ENCODE measurements at regions not wholly inside any gene's neighbourhood (a gene's known extent, or its start where the extent isn't known, plus 50 kb on each side); places are given as distances from the start of the nearest gene placed in this dataset.

GRCh38 chr2:220753486-220753885 lies 818.6 kb downstream of the EPHA4 start:
- TF ChIP-seq CTCF (conservative IDR thresholded peaks at IDR 0.05) = no peak
- H4K20me1 ChIP-seq (ENCODE audit: control insufficient read depth, insufficient read depth, insufficient read length) = no peaks in the 10 kb centered on the region
- no CpG with 5 or more reads among the region's 3 CpGs for WGBS (ENCODE audit: extremely low coverage, insufficient read length, low lambda C conversion rate)

More at GRCh38 chr2:220753486-220753885, 818.6 kb downstream of the EPHA4 start:
- Histone ChIP-seq H4K8ac (replicated peaks; ENCODE audit: insufficient read length, low read depth, low read length) (no peak overlapping the region), H2BK20ac (ENCODE audit: low read depth, low read length, poor library complexity, severe bottlenecking) (no peak overlapping the region), H3K56ac (ENCODE audit: insufficient read length, low read depth, low read length) (no peak overlapping the region), H2AFZ (ENCODE audit: low read length) (no peak overlapping the region), H3K14ac (ENCODE audit: insufficient read depth, low read length) (no peak overlapping the region), H3K27ac (ENCODE audit: insufficient read length, low read depth, low read length) (no peak overlapping the region), H3K79me2 (ENCODE audit: insufficient read depth, low read length) (no peaks in the 10 kb centered on the region), H2AK5ac (ENCODE audit: insufficient read length, low read length) (no peak overlapping the region), H3K9ac (ENCODE audit: extremely low read depth, insufficient read length, low read length) (no peak overlapping the region), H3K79me1 (ENCODE audit: insufficient read depth, low read depth, low read length, poor library complexity, severe bottlenecking) (no peaks in the 10 kb centered on the region), H3K4me1 (ENCODE audit: insufficient read depth, low read length) (no peaks in the 10 kb centered on the region; the same call in 1 of the 2 replicates), H2BK12ac (ENCODE audit: insufficient read length, low read depth, low read length) (no peak overlapping the region), H4K91ac (ENCODE audit: insufficient read length, low read depth, low read length) (no peak overlapping the region), H4K5ac (ENCODE audit: insufficient read length, low read depth, low read length) (no peak overlapping the region), H3T11ph (ENCODE audit: low read length) (no peak overlapping the region), H3K4me2 (ENCODE audit: insufficient read depth, insufficient read length, low read length) (no peak overlapping the region), H2BK5ac (ENCODE audit: insufficient read length, low read length) (no peak overlapping the region), H3K4ac (ENCODE audit: low read depth, low read length) (no peak overlapping the region), H3K23ac (ENCODE audit: insufficient read length, low read depth, low read length) (no peak overlapping the region), H3K23me2 (ENCODE audit: insufficient read length, low read depth, low read length, poor library complexity, severe bottlenecking) (no peaks in the 10 kb centered on the region), H3K27me3 (ENCODE audit: insufficient read depth, low read length) (peaks cover 2% of the 10 kb centered on the region; the same call in 1 of the 2 replicates), H3K18ac (ENCODE audit: insufficient read length, low read depth, low read length) (no peak overlapping the region), H3K9me3 (ENCODE audit: control insufficient read depth, low read depth, low read length) (no peaks in the 10 kb centered on the region), H2BK15ac (ENCODE audit: low read depth, low read length) (no peak overlapping the region), H2BK120ac (ENCODE audit: low read depth, low read length, poor library complexity, severe bottlenecking) (no peak overlapping the region)
- no peaks in the 10 kb centered on the region for H3K9me3 Mint-ChIP-seq
- peaks cover 0 to 7% (median 5%) of the 10 kb centered on the region in 3 experiments; a peak in 4 of 7 replicates for H3K36me3 Mint-ChIP-seq (ENCODE audit: insufficient read depth in 1 of 3, low read depth in 3 of 3)
- H3K27me3 Mint-ChIP-seq (ENCODE audit: low read depth) = no peaks in the 10 kb centered on the region
- peaks cover 15 to 16% of the 10 kb centered on the region in 2 experiments for H3K4me1 Mint-ChIP-seq
- no peak overlapping the region for H3K4me3 Mint-ChIP-seq
- no peak for DNase-seq
- H3K27ac Mint-ChIP-seq = no peak overlapping the region
